Panc1 (cell line): ENCODE measurements at regions not wholly inside any gene's neighbourhood (a gene's known extent, or its start where the extent isn't known, plus 50 kb on each side); places are given as distances from the start of the nearest gene placed in this dataset.

Experiments
- ATAC-seq: fragments of 200-7000 bp; cut with Tn5 transposase; 2 replicates; pipeline ENCODE4 v1.9.1; 2020; ENCODE audit warnings: mild to moderate bottlenecking, moderate library complexity
- BruUV-seq: library from RNA; stranded (reverse); fragments of 400-500 nt; replicated peaks from 2 replicates; lab custom pipeline; 2021; lab: Mats Ljungman, UMichigan
- CTCF ChIA-PET: fragments of 300-600 bp; sonication (Branson Sonifier 250); formaldehyde crosslinking; loops from one replicate; lab custom pipeline; 2022; ENCODE audit warnings: antibody characterized with exemption; lab: Charles Lee
- POLR2A ChIA-PET: fragments of 300-600 bp; sonication (Branson Sonifier 250); formaldehyde crosslinking; loops from one replicate; lab custom pipeline; 2022; ENCODE audit warnings: antibody characterized with exemption; lab: Charles Lee
- DNase-seq: peaks from one replicate; pipeline ENCODE4 v3.0.0-alpha.2; 2010; ENCODE audit warnings: low read depth, low spot score
- H3K27ac ChIP-seq: 2 replicates; pipeline ENCODE4 v1.5.1; 2011; ENCODE audit warnings: mild to moderate bottlenecking, low read length, inconsistent platforms
- H3K27me3 ChIP-seq: fragments of 200-500 bp; sonication (Bioruptor generic); 2 replicates; pipeline ENCODE4 v1.6.0; 2014; ENCODE audit warnings: low read length, inconsistent platforms; ENCODE audit not compliant: control insufficient read depth, insufficient read depth
- H3K36me3 ChIP-seq: fragments of 200-500 bp; sonication (Bioruptor generic); 2 replicates; pipeline ENCODE4 v1.5.1; 2014; ENCODE audit warnings: inconsistent platforms, mild to moderate bottlenecking, low read length, moderate library complexity; ENCODE audit not compliant: control insufficient read depth, insufficient read depth
- H3K4me1 ChIP-seq: 2 replicates; pipeline ENCODE4 v1.5.1; 2011; ENCODE audit warnings: inconsistent platforms, mild to moderate bottlenecking, low read length, moderate library complexity; ENCODE audit not compliant: control insufficient read depth, insufficient read depth
- H3K4me3 ChIP-seq, 2 experiments: 2 replicates each; pipeline ENCODE4 v1.5.1; 2011 to 2012; ENCODE audit warnings: low read depth in 2 of 2, low read length in 2 of 2, mild to moderate bottlenecking in 2 of 2, inconsistent platforms in 1 of 2, moderate library complexity in 1 of 2
- H3K9me3 ChIP-seq: fragments of 200-500 bp; sonication (Bioruptor generic); 2 replicates; pipeline ENCODE4 v1.5.1; 2014; ENCODE audit warnings: low read depth, mild to moderate bottlenecking, inconsistent platforms, low read length, moderate library complexity; ENCODE audit not compliant: control insufficient read depth, insufficient read depth
- POLR2AphosphoS5 ChIP-seq: IDR thresholded peaks from 2 replicates; pipeline ENCODE4 v1.6.1; 2012; ENCODE audit warnings: mild to moderate bottlenecking, low read depth, low read length, moderate library complexity
- SIN3A ChIP-seq: IDR thresholded peaks from 2 replicates; pipeline ENCODE4 v1.6.1; 2012; ENCODE audit warnings: low read depth, mild to moderate bottlenecking, low read length, moderate library complexity, borderline replicate concordance; ENCODE audit not compliant: insufficient read depth
- TCF7L2 ChIP-seq: IDR thresholded peaks from 2 replicates; pipeline ENCODE4 v1.6.1; 2011; ENCODE audit warnings: mild to moderate bottlenecking, low read depth, low read length, inconsistent platforms
- in situ Hi-C: cut with HindIII; loops from 2 replicates; pipeline ENCODE4 v1.10.0; 2016; ENCODE audit warnings: low sequenced_read_pairs, low pct_unique_long_range_greater_than_20kb
- intact Hi-C: fragments of 100-400 bp; cut with micrococcal nuclease; formaldehyde crosslinking; loops from one replicate; pipeline ENCODE4 v1.10.0; 2022; ENCODE audit not compliant: unreplicated experiment
- TF ChIP-seq, protein P1 (sequence below): fragments of 450-650 bp; IDR thresholded peaks from 2 replicates; pipeline ENCODE4 v1.5.1; 2017; ENCODE audit warnings: mild to moderate bottlenecking
- TF ChIP-seq, protein P2 (sequence below), 2 experiments: IDR thresholded peaks; 2 replicates each; pipeline ENCODE4 v1.6.1; 2011 to 2012; ENCODE audit warnings: low read depth in 2 of 2, control low read depth in 1 of 2, low read length in 1 of 2, mild to moderate bottlenecking in 1 of 2, moderate library complexity in 1 of 2; ENCODE audit not compliant: insufficient read depth in 1 of 2

DNA sequence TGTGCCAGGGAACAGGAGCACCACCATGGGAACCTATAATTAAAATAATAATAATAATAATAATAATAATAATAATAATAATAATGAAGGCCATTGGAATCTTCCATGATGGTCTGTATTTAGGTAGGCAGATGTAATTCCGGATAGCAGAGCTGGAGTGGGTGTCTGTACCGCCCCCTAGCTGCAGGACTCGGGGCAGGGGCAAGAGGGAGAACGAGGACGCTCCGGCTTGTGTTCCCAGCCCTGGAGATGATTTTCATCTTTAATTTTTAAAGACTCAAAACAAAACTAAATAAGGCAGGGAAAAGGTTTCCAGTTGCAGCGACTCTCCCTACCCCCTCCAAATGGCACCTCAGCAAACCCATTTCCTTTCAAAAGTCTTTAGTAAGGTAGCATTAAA, 501.1 kb downstream of the VRK1 start:
- Histone ChIP-seq H3K9me3 (no peaks in the 10 kb centered on the region), H3K27ac (no peak overlapping the region), H3K4me3 (no peak overlapping the region), H3K27me3 (peaks cover 2% of the 10 kb centered on the region; the same call in 1 of the 2 replicates), H3K36me3 (no peaks in the 10 kb centered on the region), H3K4me1 (no peaks in the 10 kb centered on the region)
- ATAC-seq: no peak
- no peak for DNase-seq
- POLR2A ChIA-PET: no interaction called here
- in situ Hi-C loops: no loop called here
- CTCF ChIA-PET: no interaction called here
- BruUV-seq: no TSS peak
- intact Hi-C loops: no loop called here
- TF ChIP-seq, protein P1, sequence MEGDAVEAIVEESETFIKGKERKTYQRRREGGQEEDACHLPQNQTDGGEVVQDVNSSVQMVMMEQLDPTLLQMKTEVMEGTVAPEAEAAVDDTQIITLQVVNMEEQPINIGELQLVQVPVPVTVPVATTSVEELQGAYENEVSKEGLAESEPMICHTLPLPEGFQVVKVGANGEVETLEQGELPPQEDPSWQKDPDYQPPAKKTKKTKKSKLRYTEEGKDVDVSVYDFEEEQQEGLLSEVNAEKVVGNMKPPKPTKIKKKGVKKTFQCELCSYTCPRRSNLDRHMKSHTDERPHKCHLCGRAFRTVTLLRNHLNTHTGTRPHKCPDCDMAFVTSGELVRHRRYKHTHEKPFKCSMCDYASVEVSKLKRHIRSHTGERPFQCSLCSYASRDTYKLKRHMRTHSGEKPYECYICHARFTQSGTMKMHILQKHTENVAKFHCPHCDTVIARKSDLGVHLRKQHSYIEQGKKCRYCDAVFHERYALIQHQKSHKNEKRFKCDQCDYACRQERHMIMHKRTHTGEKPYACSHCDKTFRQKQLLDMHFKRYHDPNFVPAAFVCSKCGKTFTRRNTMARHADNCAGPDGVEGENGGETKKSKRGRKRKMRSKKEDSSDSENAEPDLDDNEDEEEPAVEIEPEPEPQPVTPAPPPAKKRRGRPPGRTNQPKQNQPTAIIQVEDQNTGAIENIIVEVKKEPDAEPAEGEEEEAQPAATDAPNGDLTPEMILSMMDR: no peak
- no peak for TF ChIP-seq POLR2AphosphoS5
- TF ChIP-seq, protein P2, sequence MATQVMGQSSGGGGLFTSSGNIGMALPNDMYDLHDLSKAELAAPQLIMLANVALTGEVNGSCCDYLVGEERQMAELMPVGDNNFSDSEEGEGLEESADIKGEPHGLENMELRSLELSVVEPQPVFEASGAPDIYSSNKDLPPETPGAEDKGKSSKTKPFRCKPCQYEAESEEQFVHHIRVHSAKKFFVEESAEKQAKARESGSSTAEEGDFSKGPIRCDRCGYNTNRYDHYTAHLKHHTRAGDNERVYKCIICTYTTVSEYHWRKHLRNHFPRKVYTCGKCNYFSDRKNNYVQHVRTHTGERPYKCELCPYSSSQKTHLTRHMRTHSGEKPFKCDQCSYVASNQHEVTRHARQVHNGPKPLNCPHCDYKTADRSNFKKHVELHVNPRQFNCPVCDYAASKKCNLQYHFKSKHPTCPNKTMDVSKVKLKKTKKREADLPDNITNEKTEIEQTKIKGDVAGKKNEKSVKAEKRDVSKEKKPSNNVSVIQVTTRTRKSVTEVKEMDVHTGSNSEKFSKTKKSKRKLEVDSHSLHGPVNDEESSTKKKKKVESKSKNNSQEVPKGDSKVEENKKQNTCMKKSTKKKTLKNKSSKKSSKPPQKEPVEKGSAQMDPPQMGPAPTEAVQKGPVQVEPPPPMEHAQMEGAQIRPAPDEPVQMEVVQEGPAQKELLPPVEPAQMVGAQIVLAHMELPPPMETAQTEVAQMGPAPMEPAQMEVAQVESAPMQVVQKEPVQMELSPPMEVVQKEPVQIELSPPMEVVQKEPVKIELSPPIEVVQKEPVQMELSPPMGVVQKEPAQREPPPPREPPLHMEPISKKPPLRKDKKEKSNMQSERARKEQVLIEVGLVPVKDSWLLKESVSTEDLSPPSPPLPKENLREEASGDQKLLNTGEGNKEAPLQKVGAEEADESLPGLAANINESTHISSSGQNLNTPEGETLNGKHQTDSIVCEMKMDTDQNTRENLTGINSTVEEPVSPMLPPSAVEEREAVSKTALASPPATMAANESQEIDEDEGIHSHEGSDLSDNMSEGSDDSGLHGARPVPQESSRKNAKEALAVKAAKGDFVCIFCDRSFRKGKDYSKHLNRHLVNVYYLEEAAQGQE (IDR thresholded peaks at IDR 0.05; ENCODE audit: insufficient read depth in 1 of 2, low read depth in 2 of 2, low read length in 1 of 2): no peak
- TF ChIP-seq SIN3A: no peak

DNA sequence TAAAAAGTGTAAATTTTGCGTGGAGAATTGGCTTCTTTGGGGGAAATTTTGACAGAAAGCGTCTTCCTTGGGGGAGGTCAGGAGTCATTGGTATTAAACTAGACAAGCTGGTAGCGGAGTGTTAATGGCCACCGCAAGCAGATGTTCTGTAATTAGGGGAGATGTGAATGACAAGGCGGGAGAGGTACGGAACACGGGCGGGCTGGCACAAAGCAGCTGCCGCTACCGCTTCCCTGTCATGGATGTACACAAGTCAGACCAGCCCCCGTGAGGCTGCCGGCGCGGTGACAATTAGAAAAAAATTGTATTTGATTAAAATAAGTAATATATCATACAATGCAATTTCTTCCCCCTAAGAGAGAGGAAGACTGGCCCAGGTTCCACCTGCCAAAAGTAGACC, 501.6 kb downstream of the VRK1 start:
- Histone ChIP-seq H3K27me3 (peaks cover 2% of the 10 kb centered on the region; the same call in 1 of the 2 replicates), H3K9me3 (no peaks in the 10 kb centered on the region), H3K4me3 (no peak overlapping the region), H3K27ac (no peak overlapping the region), H3K36me3 (no peaks in the 10 kb centered on the region), H3K4me1 (no peaks in the 10 kb centered on the region)
- TF ChIP-seq, protein P1: no peak
- TF ChIP-seq, protein P2 (IDR thresholded peaks at IDR 0.05; ENCODE audit: insufficient read depth in 1 of 2, low read depth in 2 of 2, low read length in 1 of 2): no peak
- no peak for TF ChIP-seq TCF7L2
- TF ChIP-seq POLR2AphosphoS5: no peak
- TF ChIP-seq SIN3A: no peak
- no TSS peak for BruUV-seq
- CTCF ChIA-PET: no interaction called here
- POLR2A ChIA-PET: no interaction called here
- ATAC-seq (no peak), DNase-seq (no peak)
- intact Hi-C loops (no loop called here), in situ Hi-C loops (no loop called here)
